ENCODE measurements at regions not wholly inside any gene's neighbourhood (a gene's known extent, or its start where the extent isn't known, plus 50 kb on each side); places are given as distances from the start of the nearest gene placed in this dataset.

DNA sequence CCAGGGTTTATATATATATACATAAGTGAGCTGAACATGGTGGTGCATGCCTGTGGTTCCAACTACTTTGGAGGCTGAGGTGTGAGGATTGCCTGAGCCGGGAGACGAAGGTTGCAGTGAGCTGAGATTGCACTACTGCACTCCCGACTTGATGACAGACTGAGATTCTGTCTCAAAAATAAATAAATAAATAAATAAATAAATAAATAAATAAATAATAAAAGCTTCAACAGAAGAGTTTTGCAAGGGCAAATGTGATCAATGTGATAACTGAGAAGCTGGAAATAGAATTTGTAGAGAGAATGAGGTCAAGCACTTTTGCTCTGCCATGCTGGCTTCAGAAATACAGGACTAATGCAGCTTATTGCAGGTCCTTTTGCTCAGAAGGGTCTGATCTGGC is 855.8 kb upstream of the PRMT6 start:
- TF ChIP-seq, protein P1, sequence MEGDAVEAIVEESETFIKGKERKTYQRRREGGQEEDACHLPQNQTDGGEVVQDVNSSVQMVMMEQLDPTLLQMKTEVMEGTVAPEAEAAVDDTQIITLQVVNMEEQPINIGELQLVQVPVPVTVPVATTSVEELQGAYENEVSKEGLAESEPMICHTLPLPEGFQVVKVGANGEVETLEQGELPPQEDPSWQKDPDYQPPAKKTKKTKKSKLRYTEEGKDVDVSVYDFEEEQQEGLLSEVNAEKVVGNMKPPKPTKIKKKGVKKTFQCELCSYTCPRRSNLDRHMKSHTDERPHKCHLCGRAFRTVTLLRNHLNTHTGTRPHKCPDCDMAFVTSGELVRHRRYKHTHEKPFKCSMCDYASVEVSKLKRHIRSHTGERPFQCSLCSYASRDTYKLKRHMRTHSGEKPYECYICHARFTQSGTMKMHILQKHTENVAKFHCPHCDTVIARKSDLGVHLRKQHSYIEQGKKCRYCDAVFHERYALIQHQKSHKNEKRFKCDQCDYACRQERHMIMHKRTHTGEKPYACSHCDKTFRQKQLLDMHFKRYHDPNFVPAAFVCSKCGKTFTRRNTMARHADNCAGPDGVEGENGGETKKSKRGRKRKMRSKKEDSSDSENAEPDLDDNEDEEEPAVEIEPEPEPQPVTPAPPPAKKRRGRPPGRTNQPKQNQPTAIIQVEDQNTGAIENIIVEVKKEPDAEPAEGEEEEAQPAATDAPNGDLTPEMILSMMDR (IDR thresholded peaks at IDR 0.05; ENCODE audit: unreplicated experiment) = no peak
- ChIA-PET CTCF (no interaction called here), POLR2A (no interaction called here)
- no peaks in the 10 kb centered on the region for H3K9me3 Mint-ChIP-seq (ENCODE audit: unreplicated experiment)
- no peak overlapping the region for H3K27ac Mint-ChIP-seq (ENCODE audit: low read depth, unreplicated experiment)
- no TSS peak for BruUV-seq (replicated peaks)
- no peaks in the 10 kb centered on the region for H3K27me3 Mint-ChIP-seq (ENCODE audit: insufficient read depth, unreplicated experiment)
- no peak overlapping the region for H3K4me3 Mint-ChIP-seq (ENCODE audit: unreplicated experiment)
- intact Hi-C loops (cut with micrococcal nuclease) = no loop called here
- DNase-seq (ENCODE audit: unreplicated experiment) = no peak
- H3K36me3 Mint-ChIP-seq (ENCODE audit: insufficient read depth, unreplicated experiment) = no peaks in the 10 kb centered on the region
- no peaks in the 10 kb centered on the region for H3K4me1 Mint-ChIP-seq (ENCODE audit: insufficient read depth, unreplicated experiment)

DNA sequence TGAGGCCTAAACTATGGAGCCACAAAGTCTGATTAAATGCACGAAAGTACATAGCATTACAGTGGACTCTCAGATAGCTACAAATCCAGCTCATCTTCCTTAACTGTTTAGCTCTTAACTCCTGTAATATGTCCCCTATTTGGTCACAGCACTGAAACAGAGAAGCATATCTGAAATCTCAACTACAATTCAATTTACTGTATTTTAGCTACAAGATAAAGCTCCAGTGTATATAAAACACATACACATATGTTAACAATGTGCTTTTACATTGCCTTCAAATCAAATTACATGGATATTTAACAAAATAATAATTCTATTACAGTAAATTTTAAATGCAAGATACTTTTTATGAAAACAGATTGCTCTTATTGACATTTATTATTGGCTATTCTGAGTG is 849.3 kb upstream of the PRMT6 start:
- Mint-ChIP-seq H3K36me3 (ENCODE audit: insufficient read depth, unreplicated experiment) (no peaks in the 10 kb centered on the region), H3K9me3 (ENCODE audit: unreplicated experiment) (no peaks in the 10 kb centered on the region), H3K4me1 (ENCODE audit: insufficient read depth, unreplicated experiment) (no peaks in the 10 kb centered on the region), H3K27me3 (ENCODE audit: insufficient read depth, unreplicated experiment) (no peaks in the 10 kb centered on the region), H3K4me3 (ENCODE audit: unreplicated experiment) (no peak overlapping the region), H3K27ac (ENCODE audit: low read depth, unreplicated experiment) (no peak overlapping the region)
- TF ChIP-seq, protein P1 (IDR thresholded peaks at IDR 0.05; ENCODE audit: unreplicated experiment) = no peak
- BruUV-seq (replicated peaks) = no TSS peak
- DNase-seq (ENCODE audit: unreplicated experiment) = no peak
- intact Hi-C loops (cut with micrococcal nuclease) = no loop called here
- POLR2A ChIA-PET = no interaction called here
- CTCF ChIA-PET = interaction anchor here (0.6 to 0.8 kb wide), 2 partner anchors 16 to 414 kb away, joined by 3 read pairs; no protein-coding TSS in a partner anchor

DNA sequence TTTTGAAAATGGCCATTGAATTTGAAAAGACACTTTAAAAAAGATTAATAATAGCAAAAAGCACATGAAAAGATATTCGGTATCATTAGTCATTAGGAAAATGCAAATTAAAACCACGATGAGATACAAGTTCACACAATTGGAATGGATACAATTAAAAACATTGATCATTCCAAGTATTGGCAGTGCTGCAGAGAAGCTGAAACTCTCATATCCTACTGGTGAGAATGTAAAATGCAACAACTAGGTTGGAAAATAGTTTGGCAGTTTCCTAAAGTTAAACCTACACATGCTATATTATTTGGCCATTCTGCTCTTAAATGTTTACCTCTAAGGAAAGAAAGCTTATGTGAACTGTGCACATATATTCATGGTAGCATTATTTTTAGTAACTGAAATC is 838.7 kb upstream of the PRMT6 start:
- no peak overlapping the region for H3K4me3 Mint-ChIP-seq (ENCODE audit: unreplicated experiment)
- CTCF ChIA-PET = interaction anchor here (0.7 kb wide), 1 partner anchor 501 kb away, joined by 3 read pairs; no protein-coding TSS in a partner anchor
- no TSS peak for BruUV-seq (replicated peaks)
- H3K27me3 Mint-ChIP-seq (ENCODE audit: insufficient read depth, unreplicated experiment) = no peaks in the 10 kb centered on the region
- H3K36me3 Mint-ChIP-seq (ENCODE audit: insufficient read depth, unreplicated experiment) = no peaks in the 10 kb centered on the region
- no peak overlapping the region for H3K27ac Mint-ChIP-seq (ENCODE audit: low read depth, unreplicated experiment)
- POLR2A ChIA-PET = no interaction called here
- TF ChIP-seq, protein P1 (IDR thresholded peaks at IDR 0.05; ENCODE audit: unreplicated experiment) = no peak
- no peaks in the 10 kb centered on the region for H3K4me1 Mint-ChIP-seq (ENCODE audit: insufficient read depth, unreplicated experiment)
- H3K9me3 Mint-ChIP-seq (ENCODE audit: unreplicated experiment) = no peaks in the 10 kb centered on the region
- intact Hi-C loops (cut with micrococcal nuclease) = loop anchor here (2.0 kb wide), 1 partner anchor 37 kb away; no protein-coding TSS in a partner anchor
- DNase-seq (ENCODE audit: unreplicated experiment) = no peak

DNA sequence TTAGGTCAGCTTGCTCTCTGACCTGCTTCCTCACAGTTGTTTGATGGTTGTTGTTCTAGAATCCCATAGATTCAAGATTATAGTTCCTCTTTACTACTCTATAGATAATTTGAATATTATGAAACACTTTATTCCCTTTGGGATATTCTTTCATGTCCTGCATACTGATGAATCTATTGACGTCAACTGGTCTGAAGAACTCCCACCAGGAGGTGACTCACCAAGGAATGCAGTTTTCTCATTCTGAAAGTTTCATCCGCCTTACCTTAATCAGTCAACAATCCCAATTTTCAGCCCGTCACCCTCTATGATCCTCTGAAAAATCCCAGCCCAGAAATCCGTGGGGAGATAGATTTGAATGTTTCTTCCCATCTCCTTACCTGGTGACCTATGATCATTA is 834.1 kb upstream of the PRMT6 start:
- peak; percentile 79 for DNase-seq (ENCODE audit: unreplicated experiment)
- H3K4me1 Mint-ChIP-seq (ENCODE audit: insufficient read depth, unreplicated experiment) = peaks cover 5% of the 10 kb centered on the region
- H3K9me3 Mint-ChIP-seq (ENCODE audit: unreplicated experiment) = no peaks in the 10 kb centered on the region
- intact Hi-C loops (cut with micrococcal nuclease) = no loop called here
- no peaks in the 10 kb centered on the region for H3K36me3 Mint-ChIP-seq (ENCODE audit: insufficient read depth, unreplicated experiment)
- POLR2A ChIA-PET = interaction anchor here (0.7 kb wide), 1 partner anchor 185 kb away, joined by 3 read pairs; no protein-coding TSS in a partner anchor
- H3K27me3 Mint-ChIP-seq (ENCODE audit: insufficient read depth, unreplicated experiment) = no peaks in the 10 kb centered on the region
- TF ChIP-seq, protein P1 (IDR thresholded peaks at IDR 0.05; ENCODE audit: unreplicated experiment) = no peak
- H3K27ac Mint-ChIP-seq (ENCODE audit: low read depth, unreplicated experiment) = no peak overlapping the region
- no peak overlapping the region for H3K4me3 Mint-ChIP-seq (ENCODE audit: unreplicated experiment)
- BruUV-seq (replicated peaks) = no TSS peak
- CTCF ChIA-PET = interaction anchor here (1.1 to 1.5 kb wide), 2 partner anchors 15 to 45 kb away, joined by 3 read pairs; no protein-coding TSS in a partner anchor

Data from MCF 10A (cell line).